CD4-positive, CD25-positive, alpha-beta regulatory T cell (primary cell): ENCODE measurements at regions not wholly inside any gene's neighbourhood (a gene's known extent, or its start where the extent isn't known, plus 50 kb on each side); places are given as distances from the start of the nearest gene placed in this dataset.

ENCODE experiments used
- ATAC-seq, 2 donors: fragments of 150-1000 bp; cut with Tn5 transposase; one replicate each; pipeline ENCODE4 v1.10.0; 2021; ENCODE audit warnings: low read depth in 2 of 2, moderate number of reproducible peaks in 2 of 2, moderate library complexity in 1 of 2
- DNase-seq, 3 donors: peaks; one replicate each; pipeline versions ENCODE4 v3.0.0 to v3.0.0-alpha.2; 2012 to 2022; ENCODE audit warnings: mixed read lengths in 1 of 3
- H3K27ac ChIP-seq: one replicate; pipeline ENCODE4 v1.7.0; 2013; ENCODE audit warnings: mild to moderate bottlenecking, low read length; ENCODE audit not compliant: insufficient read depth, poor library complexity, severe bottlenecking
- H3K27me3 ChIP-seq: one replicate; pipeline ENCODE4 v1.7.0; 2013; ENCODE audit warnings: low read length; ENCODE audit not compliant: control insufficient read depth, insufficient read depth
- H3K36me3 ChIP-seq: one replicate; pipeline ENCODE4 v1.7.0; 2013; ENCODE audit warnings: mild to moderate bottlenecking, low read length, moderate library complexity; ENCODE audit not compliant: control insufficient read depth, insufficient read depth
- H3K4me1 ChIP-seq: 2 replicates; pipeline ENCODE4 v1.7.0; 2013; ENCODE audit warnings: mild to moderate bottlenecking, low read length; ENCODE audit not compliant: insufficient read depth, control insufficient read depth, poor library complexity, severe bottlenecking
- H3K4me3 ChIP-seq: one replicate; pipeline ENCODE4 v1.7.0; 2013; ENCODE audit warnings: low read depth, mild to moderate bottlenecking, low read length, moderate library complexity
- H3K9me3 ChIP-seq, 2 experiments: 1 replicate in 1 of 2; 2 replicates in 1 of 2; pipeline ENCODE4 v1.7.0; 2013; ENCODE audit warnings: low read length in 2 of 2, mild to moderate bottlenecking in 1 of 2, moderate library complexity in 1 of 2; ENCODE audit not compliant: control insufficient read depth in 2 of 2
- H3K27ac Mint-ChIP-seq, 3 donors: one replicate each; pipeline ENCODE4 v1.8.0; 2020 to 2022; ENCODE audit warnings: mild to moderate bottlenecking in 3 of 3, mixed read lengths in 3 of 3, moderate library complexity in 2 of 3
- H3K27me3 Mint-ChIP-seq: one replicate; pipeline ENCODE4 v1.8.0; 2022; ENCODE audit warnings: mild to moderate bottlenecking, mixed read lengths
- H3K36me3 Mint-ChIP-seq: one replicate; pipeline ENCODE4 v1.8.0; 2020; ENCODE audit warnings: mixed read lengths
- H3K4me1 Mint-ChIP-seq, 4 donors: one replicate each; pipeline ENCODE4 v1.8.0; 2020 to 2022; ENCODE audit warnings: mixed read lengths in 4 of 4, mild to moderate bottlenecking in 1 of 4
- H3K4me3 Mint-ChIP-seq, 4 donors: one replicate each; pipeline ENCODE4 v1.8.0; 2020 to 2022; ENCODE audit warnings: mild to moderate bottlenecking in 4 of 4, mixed read lengths in 4 of 4, moderate library complexity in 3 of 4
- H3K9me3 Mint-ChIP-seq, 7 donors: one replicate each; pipeline ENCODE4 v1.8.0; 2020 to 2022; ENCODE audit warnings: mixed read lengths in 7 of 7, mild to moderate bottlenecking in 3 of 7, moderate library complexity in 2 of 7

- Mint-ChIP-seq H3K9me3 (peaks cover 0 to 6% (median 4%) of the 10 kb centered on the region in 7 donors), H3K27ac (peak overlapping the region in 1 of 3 donors; percentile 18), H3K27me3 (no peaks in the 10 kb centered on the region), H3K36me3 (no peaks in the 10 kb centered on the region), H3K4me3 (no peak overlapping the region), H3K4me1 (no peaks in the 10 kb centered on the region)
- no peaks in the 10 kb centered on the region for H3K27me3 ChIP-seq
- DNase-seq (no peak), ATAC-seq (no peak)
- no peaks in the 10 kb centered on the region for H3K36me3 ChIP-seq
- H3K9me3 ChIP-seq: peaks cover 0 to 7% of the 10 kb centered on the region in 2 experiments
- H3K27ac ChIP-seq: no peak overlapping the region
- H3K4me3 ChIP-seq: no peak overlapping the region
- no peaks in the 10 kb centered on the region for H3K4me1 ChIP-seq
Observed at GRCh38 chr6:102387326-102388033, 994.0 kb downstream of the GRIK2 start.

- H3K27ac Mint-ChIP-seq: no peak overlapping the region
Observed at GRCh38 chr6:102381203-102381602, 987.7 kb downstream of the GRIK2 start.

GRCh38 chr6:102356170-102356569 is 962.7 kb downstream of the GRIK2 start:
- H3K4me3 ChIP-seq: no peak overlapping the region
- ATAC-seq: no peak
- Mint-ChIP-seq H3K27me3 (no peaks in the 10 kb centered on the region), H3K36me3 (no peaks in the 10 kb centered on the region), H3K4me3 (no peak overlapping the region), H3K9me3 (peaks cover 0 to 7% (median 2%) of the 10 kb centered on the region in 7 donors), H3K27ac (no peak overlapping the region), H3K4me1 (no peaks in the 10 kb centered on the region)
- H3K27ac ChIP-seq: no peak overlapping the region
- DNase-seq: no peak
- peaks cover 0 to 1% of the 10 kb centered on the region in 2 experiments for H3K9me3 ChIP-seq
- H3K4me1 ChIP-seq: no peaks in the 10 kb centered on the region
- no peaks in the 10 kb centered on the region for H3K36me3 ChIP-seq
- H3K27me3 ChIP-seq: no peaks in the 10 kb centered on the region

More at GRCh38 chr6:102381203-102381602, 987.7 kb downstream of the GRIK2 start:
- Mint-ChIP-seq H3K9me3 (peaks cover 0 to 8% (median 3%) of the 10 kb centered on the region in 7 donors), H3K4me1 (no peaks in the 10 kb centered on the region), H3K36me3 (no peaks in the 10 kb centered on the region), H3K4me3 (peak overlapping the region in 1 of 4 donors; percentile 32), H3K27me3 (no peaks in the 10 kb centered on the region)
- no peak for DNase-seq
- Histone ChIP-seq H3K4me3 (no peak overlapping the region), H3K27me3 (no peaks in the 10 kb centered on the region), H3K9me3 (no peaks in the 10 kb centered on the region), H3K27ac (no peak overlapping the region), H3K36me3 (no peaks in the 10 kb centered on the region), H3K4me1 (no peaks in the 10 kb centered on the region)
- ATAC-seq: no peak

- H3K4me3 Mint-ChIP-seq: no peak overlapping the region
Observed at GRCh38 chr6:102355578-102355977, 962.1 kb downstream of the GRIK2 start.

GRCh38 chr6:102352552-102352951 is 959.0 kb downstream of the GRIK2 start:
- no peak overlapping the region for H3K27ac ChIP-seq
- Mint-ChIP-seq H3K36me3 (no peaks in the 10 kb centered on the region), H3K9me3 (peaks cover 0 to 15% (median 5%) of the 10 kb centered on the region in 7 donors), H3K27ac (no peak overlapping the region), H3K4me3 (no peak overlapping the region), H3K27me3 (no peaks in the 10 kb centered on the region), H3K4me1 (no peaks in the 10 kb centered on the region)
- H3K4me1 ChIP-seq: no peaks in the 10 kb centered on the region
- DNase-seq (no peak), ATAC-seq (no peak)
- peaks cover 0 to 1% of the 10 kb centered on the region in 2 experiments for H3K9me3 ChIP-seq
- H3K36me3 ChIP-seq: no peaks in the 10 kb centered on the region
- no peak overlapping the region for H3K4me3 ChIP-seq
- no peaks in the 10 kb centered on the region for H3K27me3 ChIP-seq

More at GRCh38 chr6:102355578-102355977, 962.1 kb downstream of the GRIK2 start:
- H3K4me1 ChIP-seq: no peaks in the 10 kb centered on the region
- H3K27ac ChIP-seq: no peak overlapping the region
- Mint-ChIP-seq H3K27ac (no peak overlapping the region), H3K27me3 (no peaks in the 10 kb centered on the region), H3K36me3 (no peaks in the 10 kb centered on the region), H3K4me1 (no peaks in the 10 kb centered on the region), H3K9me3 (peaks cover 0 to 9% (median 2%) of the 10 kb centered on the region in 7 donors)
- H3K4me3 ChIP-seq: no peak overlapping the region
- DNase-seq: no peak
- no peaks in the 10 kb centered on the region for H3K27me3 ChIP-seq
- H3K9me3 ChIP-seq: peaks cover 0 to 1% of the 10 kb centered on the region in 2 experiments
- H3K36me3 ChIP-seq: no peaks in the 10 kb centered on the region
- no peak for ATAC-seq

- H3K27me3 Mint-ChIP-seq: no peaks in the 10 kb centered on the region
- no peaks in the 10 kb centered on the region for H3K27me3 ChIP-seq
- H3K4me3 Mint-ChIP-seq: no peak overlapping the region
- H3K9me3 ChIP-seq: peaks cover 0 to 2% of the 10 kb centered on the region in 2 experiments
- no peaks in the 10 kb centered on the region for H3K36me3 Mint-ChIP-seq
- H3K9me3 Mint-ChIP-seq: peaks cover 1 to 12% (median 5%) of the 10 kb centered on the region in 7 donors
- no peaks in the 10 kb centered on the region for H3K4me1 ChIP-seq
- DNase-seq: no peak
- H3K4me3 ChIP-seq: no peak overlapping the region
- no peak for ATAC-seq
- H3K36me3 ChIP-seq: no peaks in the 10 kb centered on the region
- no peak overlapping the region for H3K27ac Mint-ChIP-seq
- no peaks in the 10 kb centered on the region for H3K4me1 Mint-ChIP-seq
- H3K27ac ChIP-seq: no peak overlapping the region
Observed at GRCh38 chr6:102344769-102345168, 951.3 kb downstream of the GRIK2 start.

GRCh38 chr6:102340311-102340710 is 946.8 kb downstream of the GRIK2 start:
- DNase-seq (no peak), ATAC-seq (no peak)
- H3K4me3 ChIP-seq: no peak overlapping the region
- Mint-ChIP-seq H3K36me3 (no peaks in the 10 kb centered on the region), H3K27me3 (no peaks in the 10 kb centered on the region), H3K27ac (no peak overlapping the region), H3K4me3 (no peak overlapping the region), H3K4me1 (no peaks in the 10 kb centered on the region), H3K9me3 (peaks cover 0 to 14% (median 4%) of the 10 kb centered on the region in 7 donors)
- no peak overlapping the region for H3K27ac ChIP-seq
- H3K9me3 ChIP-seq: peaks cover 0 to 2% of the 10 kb centered on the region in 2 experiments
- H3K36me3 ChIP-seq: no peaks in the 10 kb centered on the region
- no peaks in the 10 kb centered on the region for H3K4me1 ChIP-seq
- H3K27me3 ChIP-seq: no peaks in the 10 kb centered on the region

GRCh38 chr6:102333736-102334135 is 940.2 kb downstream of the GRIK2 start:
- no peak overlapping the region for H3K4me3 ChIP-seq
- H3K4me1 ChIP-seq: no peaks in the 10 kb centered on the region
- DNase-seq (no peak), ATAC-seq (no peak)
- H3K36me3 ChIP-seq: no peaks in the 10 kb centered on the region
- no peaks in the 10 kb centered on the region for H3K36me3 Mint-ChIP-seq
- no peaks in the 10 kb centered on the region for H3K9me3 ChIP-seq
- no peak overlapping the region for H3K27ac ChIP-seq
- no peak overlapping the region for H3K4me3 Mint-ChIP-seq
- H3K4me1 Mint-ChIP-seq: no peaks in the 10 kb centered on the region
- H3K9me3 Mint-ChIP-seq: peaks cover 4 to 14% (median 6%) of the 10 kb centered on the region in 7 donors
- H3K27me3 ChIP-seq: no peaks in the 10 kb centered on the region
- no peaks in the 10 kb centered on the region for H3K27me3 Mint-ChIP-seq
- H3K27ac Mint-ChIP-seq: no peak overlapping the region
